ENCODE measurements at regions not wholly inside any gene's neighbourhood (a gene's known extent, or its start where the extent isn't known, plus 50 kb on each side); places are given as distances from the start of the nearest gene placed in this dataset.

- Histone ChIP-seq H3K4me3 (ENCODE audit: low read length in 2 of 2) (no peak overlapping the region), H2AK5ac (ENCODE audit: low read depth, low read length) (peak overlapping the region; percentile 30), H3K4ac (ENCODE audit: low read length) (peak overlapping the region; percentile 67), H2BK15ac (ENCODE audit: low read length) (peak overlapping the region; percentile 3), H4K91ac (ENCODE audit: low read depth, low read length, poor library complexity) (peak overlapping the region; percentile 56), H3K18ac (ENCODE audit: low read length) (peak overlapping the region; percentile 7), H2BK120ac (ENCODE audit: low read depth, low read length) (no peak overlapping the region), H4K8ac (ENCODE audit: low read depth, low read length) (no peak overlapping the region), H2BK12ac (ENCODE audit: low read length) (no peak overlapping the region), H3K27me3 (ENCODE audit: control insufficient read depth in 3 of 3, insufficient read depth in 3 of 3, low read depth in 1 of 3, low read length in 3 of 3) (peaks cover 0 to 8% (median 0%) of the 10 kb centered on the region in 3 experiments), H2BK5ac (ENCODE audit: low read length) (no peak overlapping the region), H2AFZ (ENCODE audit: low read length) (no peak overlapping the region), H3K9me3 (replicated peaks in 1 of 2; ENCODE audit: control insufficient read depth in 2 of 2, insufficient read depth in 1 of 2, low read depth in 1 of 2, low read length in 2 of 2) (no peaks in the 10 kb centered on the region), H3K36me3 (replicated peaks in 1 of 2; ENCODE audit: control insufficient read depth in 2 of 2, insufficient read depth in 2 of 2, low read length in 2 of 2) (no peaks in the 10 kb centered on the region), H3K4me2 (ENCODE audit: insufficient read depth, low read length, poor library complexity, severe bottlenecking) (no peak overlapping the region), H3K79me1 (ENCODE audit: low read depth, low read length) (no peaks in the 10 kb centered on the region), H3K23ac (ENCODE audit: low read depth, low read length, poor library complexity) (no peak overlapping the region), H3K4me1 (ENCODE audit: control insufficient read depth in 2 of 2, insufficient read depth in 1 of 2, low read depth in 1 of 2, low read length in 2 of 2) (no peaks in the 10 kb centered on the region), H3K14ac (ENCODE audit: low read length) (peak overlapping the region; percentile 83), H3K27ac (replicated peaks; ENCODE audit: low read length) (no peak overlapping the region), H3K9ac (ENCODE audit: low read depth, low read length, poor library complexity) (no peak overlapping the region)
- WGBS, 2 donors (ENCODE audit: extremely low coverage in 2 of 2, insufficient read length in 2 of 2, insufficient replicate concordance in 1 of 2), result no CpG with 5 or more reads among the region's 5 CpGs
- no peak for DNase-seq (ENCODE audit: low spot score)
These were observed 188.9 kb downstream of the SH3BP4 start for GRCh38 chr2:235140801-235141081.

- Histone ChIP-seq H3K14ac (ENCODE audit: low read length) (no peak overlapping the region), H4K8ac (ENCODE audit: low read depth, low read length) (no peak overlapping the region), H2BK15ac (ENCODE audit: low read length) (no peak overlapping the region), H3K4me3 (ENCODE audit: low read length in 2 of 2) (no peak overlapping the region), H3K18ac (ENCODE audit: low read length) (peak overlapping the region; percentile 1), H3K79me1 (ENCODE audit: low read depth, low read length) (no peaks in the 10 kb centered on the region), H3K36me3 (replicated peaks in 1 of 2; ENCODE audit: control insufficient read depth in 2 of 2, insufficient read depth in 2 of 2, low read length in 2 of 2) (no peaks in the 10 kb centered on the region), H3K9me3 (replicated peaks in 1 of 2; ENCODE audit: control insufficient read depth in 2 of 2, insufficient read depth in 1 of 2, low read depth in 1 of 2, low read length in 2 of 2) (no peaks in the 10 kb centered on the region), H3K27me3 (ENCODE audit: control insufficient read depth in 3 of 3, insufficient read depth in 3 of 3, low read depth in 1 of 3, low read length in 3 of 3) (peaks cover 0 to 8% (median 0%) of the 10 kb centered on the region in 3 experiments), H2BK5ac (ENCODE audit: low read length) (no peak overlapping the region), H2BK120ac (ENCODE audit: low read depth, low read length) (no peak overlapping the region), H2AFZ (ENCODE audit: low read length) (no peak overlapping the region), H3K23ac (ENCODE audit: low read depth, low read length, poor library complexity) (no peak overlapping the region), H2BK12ac (ENCODE audit: low read length) (no peak overlapping the region), H3K9ac (ENCODE audit: low read depth, low read length, poor library complexity) (no peak overlapping the region), H3K4ac (ENCODE audit: low read length) (no peak overlapping the region), H4K91ac (ENCODE audit: low read depth, low read length, poor library complexity) (no peak overlapping the region), H2AK5ac (ENCODE audit: low read depth, low read length) (no peak overlapping the region), H3K27ac (replicated peaks; ENCODE audit: low read length) (no peak overlapping the region), H3K4me1 (ENCODE audit: control insufficient read depth in 2 of 2, insufficient read depth in 1 of 2, low read depth in 1 of 2, low read length in 2 of 2) (no peaks in the 10 kb centered on the region), H3K4me2 (ENCODE audit: insufficient read depth, low read length, poor library complexity, severe bottlenecking) (no peak overlapping the region)
- WGBS, 2 donors (ENCODE audit: extremely low coverage in 2 of 2, insufficient read length in 2 of 2, insufficient replicate concordance in 1 of 2), result no CpG with 5 or more reads among the region's 12 CpGs
- DNase-seq (ENCODE audit: low spot score), result no peak
These were observed 189.8 kb downstream of the SH3BP4 start for GRCh38 chr2:235141411-235142128.

GRCh38 chr2:235142601-235143000, 190.8 kb downstream of the SH3BP4 start:
- H3K27me3 ChIP-seq (ENCODE audit: control insufficient read depth in 3 of 3, insufficient read depth in 3 of 3, low read depth in 1 of 3, low read length in 3 of 3), result peaks cover 0 to 8% (median 0%) of the 10 kb centered on the region in 3 experiments
- DNase-seq (ENCODE audit: low spot score), result no peak
- no peak overlapping the region for H2BK15ac ChIP-seq (ENCODE audit: low read length)
- no peak overlapping the region for H2BK12ac ChIP-seq (ENCODE audit: low read length)
- no peak overlapping the region for H3K18ac ChIP-seq (ENCODE audit: low read length)
- no peak overlapping the region for H2AFZ ChIP-seq (ENCODE audit: low read length)
- H3K23ac ChIP-seq (ENCODE audit: low read depth, low read length, poor library complexity), result no peak overlapping the region
- no peak overlapping the region for H4K8ac ChIP-seq (ENCODE audit: low read depth, low read length)
- H3K4me3 ChIP-seq (ENCODE audit: low read length in 2 of 2), result no peak overlapping the region
- H3K9ac ChIP-seq (ENCODE audit: low read depth, low read length, poor library complexity), result no peak overlapping the region
- H3K79me1 ChIP-seq (ENCODE audit: low read depth, low read length), result no peaks in the 10 kb centered on the region
- no peaks in the 10 kb centered on the region for H3K36me3 ChIP-seq (replicated peaks in 1 of 2; ENCODE audit: control insufficient read depth in 2 of 2, insufficient read depth in 2 of 2, low read length in 2 of 2)
- H2BK120ac ChIP-seq (ENCODE audit: low read depth, low read length), result no peak overlapping the region
- H3K9me3 ChIP-seq (replicated peaks in 1 of 2; ENCODE audit: control insufficient read depth in 2 of 2, insufficient read depth in 1 of 2, low read depth in 1 of 2, low read length in 2 of 2), result no peaks in the 10 kb centered on the region
- no peak overlapping the region for H4K91ac ChIP-seq (ENCODE audit: low read depth, low read length, poor library complexity)
- H3K4me1 ChIP-seq (ENCODE audit: control insufficient read depth in 2 of 2, insufficient read depth in 1 of 2, low read depth in 1 of 2, low read length in 2 of 2), result no peaks in the 10 kb centered on the region
- WGBS, 2 donors (ENCODE audit: extremely low coverage in 2 of 2, insufficient read length in 2 of 2, insufficient replicate concordance in 1 of 2), result no CpG with 5 or more reads among the region's 4 CpGs
- no peak overlapping the region for H3K27ac ChIP-seq (replicated peaks; ENCODE audit: low read length)
- no peak overlapping the region for H3K4ac ChIP-seq (ENCODE audit: low read length)
- no peak overlapping the region for H2BK5ac ChIP-seq (ENCODE audit: low read length)
- no peak overlapping the region for H3K4me2 ChIP-seq (ENCODE audit: insufficient read depth, low read length, poor library complexity, severe bottlenecking)
- no peak overlapping the region for H2AK5ac ChIP-seq (ENCODE audit: low read depth, low read length)
- H3K14ac ChIP-seq (ENCODE audit: low read length), result no peak overlapping the region

- Histone ChIP-seq H3K79me1 (ENCODE audit: low read depth, low read length) (no peaks in the 10 kb centered on the region), H3K36me3 (replicated peaks in 1 of 2; ENCODE audit: control insufficient read depth in 2 of 2, insufficient read depth in 2 of 2, low read length in 2 of 2) (no peaks in the 10 kb centered on the region), H3K4ac (ENCODE audit: low read length) (no peak overlapping the region), H2BK15ac (ENCODE audit: low read length) (no peak overlapping the region), H4K8ac (ENCODE audit: low read depth, low read length) (no peak overlapping the region), H3K4me3 (ENCODE audit: low read length in 2 of 2) (no peak overlapping the region), H3K14ac (ENCODE audit: low read length) (no peak overlapping the region), H3K23ac (ENCODE audit: low read depth, low read length, poor library complexity) (no peak overlapping the region), H4K91ac (ENCODE audit: low read depth, low read length, poor library complexity) (no peak overlapping the region), H3K18ac (ENCODE audit: low read length) (no peak overlapping the region), H3K9ac (ENCODE audit: low read depth, low read length, poor library complexity) (no peak overlapping the region), H2BK120ac (ENCODE audit: low read depth, low read length) (no peak overlapping the region), H3K9me3 (replicated peaks in 1 of 2; ENCODE audit: control insufficient read depth in 2 of 2, insufficient read depth in 1 of 2, low read depth in 1 of 2, low read length in 2 of 2) (no peaks in the 10 kb centered on the region), H3K4me2 (ENCODE audit: insufficient read depth, low read length, poor library complexity, severe bottlenecking) (no peak overlapping the region), H3K27me3 (ENCODE audit: control insufficient read depth in 3 of 3, insufficient read depth in 3 of 3, low read depth in 1 of 3, low read length in 3 of 3) (peaks cover 0 to 8% (median 0%) of the 10 kb centered on the region in 3 experiments), H2BK12ac (ENCODE audit: low read length) (no peak overlapping the region), H2AFZ (ENCODE audit: low read length) (no peak overlapping the region), H2BK5ac (ENCODE audit: low read length) (no peak overlapping the region), H2AK5ac (ENCODE audit: low read depth, low read length) (no peak overlapping the region), H3K4me1 (ENCODE audit: control insufficient read depth in 2 of 2, insufficient read depth in 1 of 2, low read depth in 1 of 2, low read length in 2 of 2) (no peaks in the 10 kb centered on the region), H3K27ac (replicated peaks; ENCODE audit: low read length) (no peak overlapping the region)
- WGBS, 2 donors (ENCODE audit: extremely low coverage in 2 of 2, insufficient read length in 2 of 2, insufficient replicate concordance in 1 of 2), result no CpG with 5 or more reads among the region's 2 CpGs
- DNase-seq (ENCODE audit: low spot score), result no peak
These were observed 192.0 kb downstream of the SH3BP4 start for GRCh38 chr2:235143789-235144188.

All from neuronal stem cell (in vitro differentiated cells).